Memory B cell (primary cell): ENCODE measurements at regions not wholly inside any gene's neighbourhood (a gene's known extent, or its start where the extent isn't known, plus 50 kb on each side); places are given as distances from the start of the nearest gene placed in this dataset.

Source experiments
- ATAC-seq: fragments of 150-1000 bp; cut with Tn5 transposase; 2 replicates; pipeline ENCODE4 v1.10.0; 2021; ENCODE audit warnings: low read depth, mild to moderate bottlenecking, moderate library complexity
- DNase-seq, 2 donors: peaks; one replicate each; pipeline ENCODE4 v3.0.0; 2022; ENCODE audit warnings: low spot score in 2 of 2
- H3K27ac Mint-ChIP-seq: one replicate; pipeline ENCODE4 v1.8.0; 2022; ENCODE audit warnings: mild to moderate bottlenecking, moderate library complexity, mixed read lengths
- H3K27me3 Mint-ChIP-seq: one replicate; pipeline ENCODE4 v1.8.0; 2022; ENCODE audit warnings: mixed read lengths
- H3K36me3 Mint-ChIP-seq: one replicate; pipeline ENCODE4 v1.8.0; 2022; ENCODE audit warnings: mild to moderate bottlenecking, mixed read lengths
- H3K4me1 Mint-ChIP-seq: one replicate; pipeline ENCODE4 v1.8.0; 2022; ENCODE audit warnings: mixed read lengths
- H3K4me3 Mint-ChIP-seq: one replicate; pipeline ENCODE4 v1.8.0; 2022; ENCODE audit warnings: mild to moderate bottlenecking, moderate library complexity, mixed read lengths
- H3K9me3 Mint-ChIP-seq: one replicate; pipeline ENCODE4 v1.8.0; 2022; ENCODE audit warnings: mixed read lengths

DNA sequence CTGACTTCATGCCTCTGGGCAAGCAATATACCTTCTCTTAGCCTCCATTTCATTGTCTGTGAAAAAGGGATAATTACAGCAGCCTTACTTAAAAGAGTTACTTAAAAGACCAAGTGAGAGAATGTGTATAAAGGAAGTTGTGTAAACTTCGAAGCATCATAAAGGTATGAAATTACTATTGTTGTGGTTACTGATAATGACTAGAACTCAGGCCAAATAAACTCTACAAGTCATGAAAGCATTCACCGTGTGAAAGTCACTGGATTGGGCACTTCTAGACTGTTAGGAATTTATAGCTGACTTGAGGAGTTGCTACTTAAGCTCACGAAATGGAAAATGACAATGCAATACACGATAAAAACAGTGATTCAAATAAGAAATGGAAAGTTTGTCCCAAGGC lies 67.4 kb upstream of the HAAO start:
- peaks cover 3% of the 10 kb centered on the region for H3K4me1 Mint-ChIP-seq
- H3K9me3 Mint-ChIP-seq: peaks cover 5% of the 10 kb centered on the region
- no peak for ATAC-seq
- no peak overlapping the region for H3K27ac Mint-ChIP-seq
- no peak overlapping the region for H3K4me3 Mint-ChIP-seq
- H3K27me3 Mint-ChIP-seq: peaks cover 2% of the 10 kb centered on the region
- DNase-seq: no peak
- peaks cover 3% of the 10 kb centered on the region for H3K36me3 Mint-ChIP-seq

DNA sequence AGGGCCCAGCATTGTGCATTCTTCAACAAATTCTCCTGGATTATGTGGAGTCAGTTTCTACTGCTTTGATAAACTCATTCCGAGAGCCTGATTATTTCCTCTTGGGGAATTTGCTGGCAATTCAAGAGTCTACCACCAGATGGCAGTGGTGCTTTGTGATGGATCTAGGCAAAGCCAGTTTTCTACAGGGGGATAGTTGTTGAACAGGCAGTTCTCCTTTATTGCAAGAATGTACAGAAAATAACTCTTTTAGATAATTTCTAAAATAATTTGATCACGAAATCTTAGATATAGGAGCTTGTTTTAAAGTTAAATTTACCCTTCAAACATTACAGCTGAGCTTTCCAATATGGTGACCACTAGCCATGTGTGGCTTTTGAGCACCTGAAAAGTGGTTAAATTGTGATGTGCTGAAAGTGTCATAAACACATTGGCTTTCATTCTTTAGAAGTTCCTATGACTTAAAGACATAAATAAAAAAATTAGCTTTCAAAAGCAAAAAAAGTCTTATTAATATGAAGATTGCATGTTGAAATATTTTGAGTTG lies 66.7 kb upstream of the HAAO start:
- peaks cover 2% of the 10 kb centered on the region for H3K27me3 Mint-ChIP-seq
- DNase-seq (peak; percentile 74 to 78), ATAC-seq (peak; percentile 39)
- H3K36me3 Mint-ChIP-seq: peaks cover 3% of the 10 kb centered on the region
- no peak overlapping the region for H3K27ac Mint-ChIP-seq
- peaks cover 3% of the 10 kb centered on the region for H3K4me1 Mint-ChIP-seq
- peaks cover 5% of the 10 kb centered on the region for H3K9me3 Mint-ChIP-seq
- H3K4me3 Mint-ChIP-seq: no peak overlapping the region

DNA sequence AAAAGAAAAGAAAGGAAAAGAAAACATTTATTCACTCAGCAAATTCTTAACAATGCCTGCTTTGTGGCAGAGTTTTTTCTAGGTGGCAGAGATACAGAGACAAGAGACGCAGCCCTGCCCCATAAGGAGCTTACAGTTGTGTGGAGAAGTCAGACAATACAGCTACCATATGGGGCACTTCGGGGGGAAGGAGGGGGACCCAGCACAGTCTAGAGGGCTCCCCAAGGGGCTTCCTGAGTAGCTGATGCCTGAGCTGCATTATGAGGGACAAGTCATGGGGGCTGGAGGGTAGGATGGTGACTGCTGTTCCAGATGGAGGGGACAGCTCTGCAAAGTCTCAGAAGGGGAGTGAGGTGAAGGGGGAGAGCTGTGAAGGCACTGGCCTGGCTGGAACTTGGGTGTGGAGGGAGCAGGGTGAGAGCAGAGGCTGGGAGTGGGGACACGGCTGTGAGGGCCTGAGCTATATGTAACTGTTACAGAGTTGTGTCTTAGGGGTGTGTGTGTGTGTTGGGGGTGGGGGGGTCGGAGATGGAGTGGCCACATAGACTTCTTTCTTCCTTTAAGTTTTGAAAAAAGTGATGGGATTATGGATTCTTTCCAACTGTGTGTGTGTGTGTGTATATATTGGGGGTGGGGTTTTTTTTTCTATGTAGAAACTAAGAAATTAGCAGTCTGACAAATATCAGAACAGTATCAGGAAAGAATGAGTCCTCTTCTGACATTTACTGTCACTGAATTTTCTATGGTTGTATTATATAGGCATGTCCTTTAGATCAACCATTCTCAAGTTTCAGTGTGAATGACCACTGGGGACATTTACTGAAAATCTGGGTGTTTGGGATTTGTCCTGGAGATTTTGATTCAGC lies 66.0 kb upstream of the HAAO start:
- Mint-ChIP-seq H3K36me3 (peaks cover 3% of the 10 kb centered on the region), H3K4me1 (peaks cover 3% of the 10 kb centered on the region), H3K4me3 (no peak overlapping the region), H3K9me3 (peaks cover 5% of the 10 kb centered on the region), H3K27me3 (peaks cover 2% of the 10 kb centered on the region), H3K27ac (no peak overlapping the region)
- ATAC-seq: no peak
- DNase-seq: no peak

DNA sequence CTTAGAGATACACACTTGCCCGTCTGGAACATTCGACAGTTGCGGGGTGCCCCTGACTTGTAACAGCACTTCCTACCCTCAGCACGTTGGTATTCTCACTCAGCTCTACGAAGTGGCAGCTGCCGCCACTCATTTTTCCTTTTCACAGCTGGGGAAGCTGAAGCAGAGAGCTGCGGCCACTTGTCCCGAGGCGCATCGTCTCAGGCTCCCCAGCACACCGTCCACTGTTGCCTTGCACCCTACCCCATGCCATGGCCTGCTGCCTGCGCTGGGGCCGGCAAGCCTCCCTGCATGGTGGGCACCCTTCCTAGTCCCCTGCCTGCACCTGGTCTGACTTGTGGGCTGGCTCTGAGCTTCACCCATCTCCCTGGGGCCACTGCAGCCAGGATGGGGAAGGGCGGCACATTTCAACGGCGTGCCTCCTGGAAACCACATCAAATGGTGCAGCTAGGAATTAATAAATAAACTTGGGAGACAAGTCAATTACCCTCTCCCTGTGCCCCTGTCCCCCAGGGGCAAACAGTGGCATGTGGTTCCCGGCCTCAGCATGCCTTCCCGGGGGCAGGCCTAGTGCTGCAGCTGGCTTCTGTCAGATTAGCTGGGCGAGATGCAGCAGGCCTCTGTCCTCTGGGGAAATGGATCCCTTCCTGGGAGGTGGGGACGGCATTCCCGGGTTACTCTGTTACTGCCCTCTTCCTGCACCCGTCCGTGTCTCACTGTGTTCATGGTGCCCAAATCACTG lies 64.7 kb upstream of the HAAO start:
- Mint-ChIP-seq H3K27me3 (peaks cover 2% of the 10 kb centered on the region), H3K27ac (no peak overlapping the region), H3K9me3 (peaks cover 5% of the 10 kb centered on the region), H3K4me3 (no peak overlapping the region), H3K36me3 (peaks cover 3% of the 10 kb centered on the region), H3K4me1 (peaks cover 3% of the 10 kb centered on the region)
- ATAC-seq (no peak), DNase-seq (no peak)

DNA sequence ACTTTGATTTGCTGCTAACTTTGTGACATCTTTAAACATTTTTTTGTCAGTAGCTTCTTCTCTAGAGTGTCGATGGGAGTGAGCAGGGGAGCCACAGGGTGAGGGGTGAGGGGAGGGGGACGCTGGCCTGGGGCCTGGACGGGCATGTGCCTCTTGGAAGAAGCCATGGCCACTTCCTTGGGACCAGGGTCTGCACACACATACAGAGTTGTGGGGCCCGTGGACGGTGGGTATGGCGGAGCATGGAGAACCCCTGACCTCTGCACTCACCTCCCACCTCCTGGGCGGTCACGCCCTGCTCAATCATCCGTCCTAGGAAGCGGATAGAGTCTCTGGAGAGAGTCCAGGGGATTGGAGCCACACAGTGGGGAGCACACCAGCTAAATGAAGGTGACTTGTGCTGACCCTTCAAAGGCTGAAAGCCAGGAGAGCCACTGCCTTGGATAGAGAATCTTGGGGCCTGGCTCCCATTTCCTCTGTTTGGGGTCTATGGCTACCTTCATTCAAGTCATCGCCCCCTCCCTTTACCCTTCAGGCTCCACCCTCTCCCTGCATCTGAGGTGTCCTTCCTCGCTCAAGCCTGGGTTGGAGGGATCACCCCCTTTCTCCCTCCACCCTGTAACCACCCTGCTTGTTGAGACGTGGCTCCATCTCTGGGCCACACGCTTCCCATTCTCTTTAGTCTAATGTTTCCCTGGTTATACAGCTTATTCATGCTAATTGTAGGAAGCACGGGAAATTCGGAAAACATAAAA lies 63.9 kb upstream of the HAAO start:
- Mint-ChIP-seq H3K27me3 (peaks cover 2% of the 10 kb centered on the region), H3K36me3 (peaks cover 3% of the 10 kb centered on the region), H3K4me3 (no peak overlapping the region), H3K4me1 (peaks cover 3% of the 10 kb centered on the region), H3K27ac (no peak overlapping the region), H3K9me3 (peaks cover 5% of the 10 kb centered on the region)
- DNase-seq (no peak), ATAC-seq (no peak)

DNA sequence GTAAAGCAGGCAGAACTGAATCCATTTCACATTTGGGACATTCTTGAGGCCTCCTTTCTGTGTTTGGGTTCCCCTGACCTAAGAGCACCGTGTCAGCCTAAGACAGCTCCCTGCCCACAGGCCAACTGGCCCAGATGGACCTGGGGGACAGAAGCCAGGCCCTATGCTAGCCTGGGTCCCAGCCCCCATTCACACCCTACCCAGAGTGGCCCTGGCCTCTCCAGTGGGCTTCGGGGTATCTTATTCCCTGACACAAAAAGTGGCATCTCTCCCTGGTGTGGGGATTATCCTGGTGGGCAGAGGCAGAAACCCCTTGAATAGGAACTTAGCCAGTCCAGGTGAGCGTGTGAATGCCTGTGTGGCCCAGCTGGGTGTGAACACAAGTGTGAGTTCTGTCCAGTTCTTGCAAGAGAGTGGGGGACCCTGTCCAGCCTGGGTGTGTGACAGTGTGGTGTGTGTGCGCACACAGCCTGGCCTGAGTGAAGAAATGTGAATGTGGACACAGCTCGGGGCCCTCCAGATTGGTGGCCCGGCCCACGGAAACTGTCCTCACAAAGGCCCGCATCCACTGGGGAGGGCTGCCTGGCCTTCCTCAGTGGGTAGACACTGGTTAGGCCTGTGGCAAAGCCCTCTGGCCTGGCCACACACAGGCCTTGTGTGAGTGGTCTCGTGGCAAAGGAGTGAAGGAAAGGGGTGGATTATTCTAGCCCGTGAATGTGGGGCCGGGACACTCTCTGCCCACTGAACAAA lies 63.0 kb upstream of the HAAO start:
- no peak overlapping the region for H3K4me3 Mint-ChIP-seq
- DNase-seq (no peak), ATAC-seq (no peak)
- peaks cover 3% of the 10 kb centered on the region for H3K36me3 Mint-ChIP-seq
- peaks cover 2% of the 10 kb centered on the region for H3K27me3 Mint-ChIP-seq
- peaks cover 5% of the 10 kb centered on the region for H3K9me3 Mint-ChIP-seq
- H3K27ac Mint-ChIP-seq: no peak overlapping the region
- H3K4me1 Mint-ChIP-seq: no peaks in the 10 kb centered on the region

DNA sequence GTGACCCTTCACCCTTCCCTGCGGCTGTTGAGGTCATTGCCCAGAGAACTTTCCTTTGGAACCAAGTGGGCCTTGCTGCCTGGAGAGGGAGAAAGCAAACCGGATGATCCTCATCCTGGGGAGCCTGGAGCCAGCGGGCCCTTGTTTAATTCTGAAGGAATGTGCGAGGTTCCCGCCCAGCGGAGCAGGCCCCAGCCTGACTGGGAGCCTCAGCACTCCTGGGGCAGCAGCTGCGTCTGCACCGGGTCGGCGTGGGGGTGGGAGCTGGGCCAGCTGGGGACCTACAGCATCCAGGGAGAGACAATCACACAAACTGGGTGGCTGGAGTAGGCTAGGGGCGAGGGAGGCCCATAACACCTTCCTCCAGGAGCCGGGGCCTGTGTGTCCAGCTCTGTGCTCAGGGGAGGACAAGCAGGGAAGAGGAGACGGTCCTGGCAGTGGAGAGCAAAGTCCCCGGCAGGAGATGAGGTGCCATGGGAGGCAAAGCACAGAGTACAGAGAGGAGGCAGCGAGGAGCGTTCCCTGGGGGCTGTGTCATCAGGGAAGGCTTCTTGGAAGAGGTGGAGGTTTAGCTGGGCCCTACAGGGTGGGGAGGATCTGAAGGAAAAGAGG lies 61.9 kb upstream of the HAAO start:
- no peak for DNase-seq

DNA sequence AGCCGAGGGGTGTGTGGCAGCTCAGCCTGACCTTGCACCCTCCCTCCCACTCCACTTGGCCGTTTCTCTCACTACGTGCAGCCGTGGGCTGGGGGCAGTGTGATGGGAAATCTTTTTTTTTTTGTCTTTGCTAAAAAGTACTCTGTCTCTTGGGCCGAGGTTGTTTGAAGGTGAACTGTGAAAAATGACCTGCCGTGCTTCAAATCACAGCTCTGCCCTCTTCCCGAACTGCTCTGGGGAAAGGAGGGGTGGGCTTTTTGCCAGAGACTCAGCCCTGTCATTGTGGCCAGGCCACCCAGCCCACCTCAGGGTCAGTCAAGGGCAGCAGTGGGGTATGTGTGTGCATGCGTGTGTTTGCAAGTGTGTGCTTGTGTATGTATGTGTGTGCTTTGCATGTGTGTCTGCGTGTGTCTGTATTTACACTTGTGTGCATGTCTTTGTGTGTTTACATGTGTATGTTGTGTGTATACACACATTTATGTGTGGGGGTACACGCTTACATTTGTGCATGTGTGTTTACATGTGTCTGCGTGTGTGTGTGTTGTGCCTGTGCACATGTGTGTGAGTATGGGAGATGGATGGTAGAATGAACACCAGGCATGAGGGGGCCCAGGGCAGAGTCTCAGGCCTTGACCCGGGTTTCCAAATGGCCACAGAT lies 61.3 kb upstream of the HAAO start:
- Mint-ChIP-seq H3K27me3 (peaks cover 2% of the 10 kb centered on the region), H3K9me3 (peaks cover 5% of the 10 kb centered on the region), H3K4me3 (no peak overlapping the region), H3K4me1 (no peaks in the 10 kb centered on the region), H3K36me3 (peaks cover 3% of the 10 kb centered on the region), H3K27ac (no peak overlapping the region)
- ATAC-seq (no peak), DNase-seq (no peak)

More for the DNA sequence above, 61.9 kb upstream of the HAAO start:
- no peaks in the 10 kb centered on the region for H3K4me1 Mint-ChIP-seq
- H3K4me3 Mint-ChIP-seq: no peak overlapping the region
- peaks cover 2% of the 10 kb centered on the region for H3K27me3 Mint-ChIP-seq
- peaks cover 3% of the 10 kb centered on the region for H3K36me3 Mint-ChIP-seq
- ATAC-seq: no peak
- H3K27ac Mint-ChIP-seq: no peak overlapping the region
- H3K9me3 Mint-ChIP-seq: peaks cover 5% of the 10 kb centered on the region

DNA sequence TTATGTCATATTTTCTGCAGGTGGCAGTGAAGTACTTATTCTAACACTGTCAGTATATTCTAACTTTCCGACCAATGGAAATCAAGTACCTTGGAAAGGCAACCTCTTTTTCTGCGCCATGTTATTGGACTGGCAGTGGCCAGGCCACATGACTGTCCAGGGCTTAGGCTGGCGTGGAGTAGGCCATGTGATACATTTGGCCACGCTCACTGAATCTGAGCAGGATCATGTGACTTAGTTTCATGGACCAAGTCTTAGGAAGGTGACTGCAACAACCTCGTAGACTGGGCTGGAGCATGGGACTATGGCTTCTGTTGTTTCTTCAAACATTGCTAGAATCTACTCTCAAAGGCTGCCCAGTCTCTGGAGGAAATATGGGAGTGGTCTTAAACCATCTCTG lies 60.4 kb upstream of the HAAO start:
- Mint-ChIP-seq H3K4me3 (no peak overlapping the region), H3K27ac (no peak overlapping the region), H3K4me1 (no peaks in the 10 kb centered on the region), H3K27me3 (no peaks in the 10 kb centered on the region), H3K36me3 (no peaks in the 10 kb centered on the region), H3K9me3 (no peaks in the 10 kb centered on the region)
- no peak for DNase-seq
- no peak for ATAC-seq

DNA sequence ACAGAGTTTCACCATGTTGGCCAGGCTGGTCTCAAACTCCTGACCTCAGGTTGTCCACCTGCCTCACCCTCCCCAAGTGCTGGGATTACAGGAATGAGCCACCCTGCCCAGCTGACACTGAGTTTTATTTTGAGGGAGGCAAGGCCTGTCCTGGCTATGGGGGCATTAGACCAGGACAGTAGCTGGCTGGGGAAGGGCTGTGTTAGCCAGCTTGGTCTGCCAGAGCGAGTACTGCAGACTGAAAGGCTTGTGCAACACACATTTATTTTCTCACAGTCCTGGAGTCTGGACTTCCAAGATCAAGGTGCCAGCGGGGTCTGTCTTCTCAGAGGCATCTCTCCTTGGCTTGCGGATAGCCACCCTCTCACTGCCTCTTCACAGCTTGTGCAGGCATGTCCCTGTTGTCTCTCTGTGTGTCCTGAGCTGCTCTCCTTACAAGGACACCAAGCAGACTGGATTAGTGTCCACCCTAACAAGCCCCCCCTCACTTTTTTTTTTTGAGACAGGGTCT lies 59.4 kb upstream of the HAAO start:
- Mint-ChIP-seq H3K36me3 (peaks cover 2% of the 10 kb centered on the region), H3K27me3 (no peaks in the 10 kb centered on the region), H3K27ac (no peak overlapping the region), H3K9me3 (no peaks in the 10 kb centered on the region), H3K4me3 (no peak overlapping the region), H3K4me1 (no peaks in the 10 kb centered on the region)
- ATAC-seq: no peak
- no peak for DNase-seq

DNA sequence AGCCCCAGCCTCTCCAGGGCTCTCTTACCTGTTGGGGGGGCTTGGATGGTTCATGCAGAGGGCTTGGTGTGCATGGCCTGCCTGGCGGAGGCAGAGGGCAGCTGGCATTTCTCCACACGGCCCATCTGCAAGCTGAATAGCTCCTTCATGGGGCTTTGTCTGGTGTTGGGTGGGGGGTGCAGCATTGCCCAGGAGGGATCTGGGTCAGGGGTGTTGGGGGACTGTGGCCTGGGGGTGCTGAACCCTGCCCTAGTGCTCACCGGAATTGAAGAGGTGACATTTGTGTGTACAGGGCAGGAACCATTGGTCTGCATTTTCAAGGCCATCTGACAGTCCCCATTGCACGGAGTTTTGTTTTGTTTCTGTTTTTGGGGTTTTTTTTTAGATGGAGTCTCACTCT lies 58.8 kb upstream of the HAAO start:
- ATAC-seq (no peak), DNase-seq (no peak)
- no peaks in the 10 kb centered on the region for H3K27me3 Mint-ChIP-seq
- H3K27ac Mint-ChIP-seq: no peak overlapping the region
- H3K36me3 Mint-ChIP-seq: peaks cover 2% of the 10 kb centered on the region
- H3K9me3 Mint-ChIP-seq: no peaks in the 10 kb centered on the region
- no peak overlapping the region for H3K4me3 Mint-ChIP-seq
- H3K4me1 Mint-ChIP-seq: no peaks in the 10 kb centered on the region

DNA sequence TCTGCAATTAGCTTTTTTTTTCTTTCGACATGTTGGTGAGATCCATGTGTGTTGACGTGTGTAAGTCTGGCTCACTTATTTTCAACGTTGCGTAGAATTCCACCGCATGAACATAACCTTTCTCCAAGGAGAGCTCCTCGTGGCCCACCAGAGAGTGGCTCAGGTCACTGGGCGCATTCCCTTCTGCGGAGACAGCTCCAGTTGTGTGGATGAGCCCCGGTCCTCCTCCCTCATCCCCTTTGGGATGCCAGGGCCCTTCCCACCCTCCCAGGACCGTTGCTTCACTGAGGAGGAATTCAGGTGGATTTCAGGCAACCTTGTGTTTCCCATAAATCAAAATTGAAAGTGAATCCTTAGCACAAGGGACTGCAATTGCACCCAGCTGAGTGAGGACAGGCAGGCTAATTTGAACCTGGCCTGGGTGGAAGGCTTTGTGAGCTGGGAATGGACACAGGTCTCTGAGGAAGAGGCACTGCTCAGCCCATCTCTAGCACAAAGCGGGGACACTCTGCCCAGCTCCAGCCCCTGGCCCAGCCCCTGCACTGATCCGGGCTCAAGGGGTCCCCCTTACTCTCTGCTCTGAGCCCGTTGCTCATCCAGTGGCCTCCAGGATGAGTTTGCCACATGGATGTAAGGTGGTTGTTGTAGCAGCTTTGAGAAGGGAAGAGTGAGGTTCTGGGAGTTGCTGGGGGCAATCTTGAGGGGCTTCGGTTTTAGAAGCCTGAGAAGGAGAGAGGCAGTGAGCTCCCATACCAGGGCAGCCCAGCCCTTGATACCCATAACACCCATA lies 57.8 kb upstream of the HAAO start:
- no peaks in the 10 kb centered on the region for H3K27me3 Mint-ChIP-seq
- no peak overlapping the region for H3K4me3 Mint-ChIP-seq
- DNase-seq (no peak), ATAC-seq (no peak)
- H3K27ac Mint-ChIP-seq: no peak overlapping the region
- H3K36me3 Mint-ChIP-seq: peaks cover 6% of the 10 kb centered on the region
- no peaks in the 10 kb centered on the region for H3K9me3 Mint-ChIP-seq
- no peaks in the 10 kb centered on the region for H3K4me1 Mint-ChIP-seq
